ENCODE measurements at regions not wholly inside any gene's neighbourhood (a gene's known extent, or its start where the extent isn't known, plus 50 kb on each side); places are given as distances from the start of the nearest gene placed in this dataset.
A peak's percentile ranks its signal among the peaks of the same experiment; 100 is the strongest.

GRCh38 chr2:126963390-126963789 lies 64.7 kb downstream of the TEX51 start (continued):
- no peak for TF ChIP-seq PATZ1 (tag by site-specific recombination; IDR thresholded peaks at IDR 0.05)

- Histone ChIP-seq H3K4me3 (ENCODE audit: low read depth, low read length) (no peak overlapping the region), H3K27ac (ENCODE audit: extremely low read depth, low read depth, low read length) (no peak overlapping the region), H3K36me3 (ENCODE audit: control insufficient read depth in 2 of 2, insufficient read depth in 1 of 2, low read length in 2 of 2) (no peaks in the 10 kb centered on the region), H3K9me3 (ENCODE audit: control insufficient read depth, insufficient read depth, low read depth, low read length) (no peaks in the 10 kb centered on the region), H3K4me1 (ENCODE audit: control insufficient read depth, insufficient read depth, low read length) (no peaks in the 10 kb centered on the region)
- POLR2A ChIA-PET: no interaction called here
- CTCF ChIA-PET: interaction anchor here (1.2 kb wide), 1 partner anchor 190 kb away, joined by 3 read pairs; no protein-coding TSS in a partner anchor
- TF ChIP-seq REST (tag by site-specific recombination; IDR thresholded peaks at IDR 0.05) (no peak), ZNF18 (tag by site-specific recombination; IDR thresholded peaks at IDR 0.05) (no peak), ZSCAN5A (tag by site-specific recombination; IDR thresholded peaks at IDR 0.05) (no peak), ZBTB10 (tag by site-specific recombination; IDR thresholded peaks at IDR 0.05) (no peak), ZNF133 (tag by site-specific recombination; IDR thresholded peaks at IDR 0.05) (no peak), ZNF223 (tag by site-specific recombination; IDR thresholded peaks at IDR 0.05) (no peak)
Observed at GRCh38 chr2:126966601-126967000, 67.9 kb downstream of the TEX51 start.

GRCh38 chr2:126970583-126970982 lies 71.9 kb downstream of the TEX51 start:
- CTCF ChIA-PET: interaction anchor here (0.6 to 3.1 kb wide), 10 partner anchors 13 to 449 kb away, joined by 3 to 31 read pairs (median 4); no protein-coding TSS in a partner anchor
- POLR2A ChIA-PET: no interaction called here
- Histone ChIP-seq H3K36me3 (ENCODE audit: control insufficient read depth in 2 of 2, insufficient read depth in 1 of 2, low read length in 2 of 2) (no peaks in the 10 kb centered on the region), H3K4me1 (ENCODE audit: control insufficient read depth, insufficient read depth, low read length) (no peaks in the 10 kb centered on the region), H3K9me3 (ENCODE audit: control insufficient read depth, insufficient read depth, low read depth, low read length) (no peaks in the 10 kb centered on the region), H3K27ac (ENCODE audit: extremely low read depth, low read depth, low read length) (no peak overlapping the region), H3K4me3 (ENCODE audit: low read depth, low read length) (no peak overlapping the region)
- TF ChIP-seq ZNF626 (tag by site-specific recombination; IDR thresholded peaks at IDR 0.05) (no peak), ZBTB8A (tag by site-specific recombination; IDR thresholded peaks at IDR 0.05) (no peak), ZNF514 (tag by site-specific recombination; IDR thresholded peaks at IDR 0.05) (no peak), PRDM2 (tag by site-specific recombination; IDR thresholded peaks at IDR 0.05; ENCODE audit: borderline replicate concordance) (no peak), ZNF274 (IDR thresholded peaks at IDR 0.05; ENCODE audit: low read length) (no peak), ZNF274 (tag by site-specific recombination; IDR thresholded peaks at IDR 0.05; ENCODE audit: borderline replicate concordance) (no peak), IKZF3 (tag by site-specific recombination; IDR thresholded peaks at IDR 0.05) (no peak), ZNF335 (tag by site-specific recombination; conservative IDR thresholded peaks at IDR 0.05) (peak; percentile 26; the same call in 1 of the 2 replicates)
